ENCODE measurements at regions not wholly inside any gene's neighbourhood (a gene's known extent, or its start where the extent isn't known, plus 50 kb on each side); places are given as distances from the start of the nearest gene placed in this dataset.
A peak's percentile ranks its signal among the peaks of the same experiment; 100 is the strongest.

DNA sequence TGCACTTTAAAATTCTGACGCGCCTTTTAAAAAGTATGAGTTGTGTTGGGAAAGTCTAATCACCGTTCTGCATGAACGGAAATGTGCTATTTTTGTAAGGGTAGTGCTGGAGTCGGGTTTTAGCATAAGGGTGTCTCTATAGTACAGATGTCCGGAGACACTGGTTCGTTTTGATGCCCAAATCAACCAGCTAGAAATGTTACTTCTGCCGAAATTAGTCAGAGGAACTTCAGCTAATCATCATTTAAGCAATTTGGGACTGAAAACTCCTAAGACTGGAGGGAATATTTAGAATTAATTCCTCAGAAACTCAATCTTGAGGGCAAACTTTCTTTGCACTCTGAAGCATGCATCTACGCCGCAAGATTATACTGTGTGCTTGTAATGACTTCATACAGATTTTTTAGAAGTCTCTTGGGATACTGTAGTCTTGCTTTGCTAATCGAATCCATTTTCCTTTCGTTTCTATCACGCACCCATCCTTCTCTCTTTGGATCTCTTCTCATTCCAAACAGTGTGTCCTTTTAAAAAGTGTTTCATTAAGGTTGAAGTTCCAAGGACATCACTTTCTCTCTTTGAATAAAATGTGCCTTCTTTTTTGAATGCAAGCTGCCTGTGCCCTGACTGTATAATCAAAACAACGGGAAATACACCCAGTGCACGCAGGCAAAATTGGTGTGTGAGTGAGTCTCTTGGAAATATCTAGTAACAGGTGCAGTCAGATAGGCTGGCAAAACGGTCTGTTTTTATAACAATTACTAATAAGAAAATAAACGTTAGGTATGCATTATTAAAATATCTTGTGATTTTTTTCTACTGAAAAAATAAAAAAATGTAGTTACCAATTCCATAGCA lies 270.9 kb upstream of the TCF4 start (continued):
- no peak for TF ChIP-seq BHLHE40 (IDR thresholded peaks at IDR 0.05; ENCODE audit: low read depth, low read length)

- H4K8ac ChIP-seq (ENCODE audit: low read depth in 2 of 2, low read length in 2 of 2): no peak overlapping the region; a peak in 1 of 4 replicates
- H3K4me2 ChIP-seq (ENCODE audit: low read depth, low read length): no peak overlapping the region
- in situ Hi-C loops (cut with MboI; ENCODE audit: low sequenced_read_pairs) (loop anchor here (10.0 kb wide), 1 partner anchor 717 kb away; no protein-coding TSS in a partner anchor), intact Hi-C loops (cut with micrococcal nuclease) (no loop called here), dilution Hi-C loops (cut with HindIII; ENCODE audit: low sequenced_read_pairs, unreplicated experiment) (no loop called here)
- H3K56ac ChIP-seq (ENCODE audit: extremely low read depth, insufficient read depth, low read length): no peak overlapping the region
- H2BK20ac ChIP-seq (ENCODE audit: low read depth, low read length): peak overlapping the region; percentile 50; the same call in 1 of the 2 replicates
- no peaks in the 10 kb centered on the region for H3K79me1 ChIP-seq (ENCODE audit: low read depth in 1 of 2, low read length in 2 of 2)
- H3K36me3 ChIP-seq (ENCODE audit: control insufficient read depth, insufficient read depth, low read length): no peaks in the 10 kb centered on the region
- no peaks in the 10 kb centered on the region for H4K20me1 ChIP-seq (ENCODE audit: insufficient read depth, low read length)
- H3K4me3 ChIP-seq (ENCODE audit: insufficient read depth, low read depth, low read length): no peak overlapping the region
- H2BK120ac ChIP-seq (ENCODE audit: low read depth, low read length): no peak overlapping the region; the same call in 1 of the 2 replicates
- no peaks in the 10 kb centered on the region for H3K4me1 ChIP-seq (ENCODE audit: control insufficient read depth, insufficient read depth, low read length)
- no peak overlapping the region for H3K14ac ChIP-seq (replicated peaks; ENCODE audit: low read depth, low read length)
- peak overlapping the region; percentile 85 for H2AK5ac ChIP-seq (ENCODE audit: low read depth, low read length)
- H2AFZ ChIP-seq (replicated peaks; ENCODE audit: low read length, poor library complexity): peak overlapping the region; percentile 35
- no peak overlapping the region for H2BK5ac ChIP-seq (ENCODE audit: low read depth, low read length, poor library complexity, severe bottlenecking)
- ATAC-seq (ENCODE audit: low read depth): no peak
- H3K9ac ChIP-seq (ENCODE audit: low read depth, low read length): no peak overlapping the region
- TF ChIP-seq RAD21 (IDR thresholded peaks at IDR 0.05; ENCODE audit: low read length) (no peak), POLR2A (IDR thresholded peaks at IDR 0.05; ENCODE audit: low read depth, low read length) (no peak), RFX5 (IDR thresholded peaks at IDR 0.05; ENCODE audit: low read depth, low read length) (no peak), ELK1 (IDR thresholded peaks at IDR 0.05; ENCODE audit: borderline replicate concordance, low read depth, low read length) (no peak), FOS (IDR thresholded peaks at IDR 0.05; ENCODE audit: low read depth, low read length) (no peak), SMC3 (IDR thresholded peaks at IDR 0.05; ENCODE audit: low read depth, low read length) (no peak), NFE2L2 (IDR thresholded peaks at IDR 0.05; ENCODE audit: low read depth, low read length) (no peak), MAFK (IDR thresholded peaks at IDR 0.05; ENCODE audit: low read depth, low read length) (no peak), BHLHE40 (IDR thresholded peaks at IDR 0.05; ENCODE audit: low read depth, low read length) (no peak), MXI1 (IDR thresholded peaks at IDR 0.05; ENCODE audit: borderline replicate concordance, low read depth, low read length) (no peak)
- TF ChIP-seq, protein P1, sequence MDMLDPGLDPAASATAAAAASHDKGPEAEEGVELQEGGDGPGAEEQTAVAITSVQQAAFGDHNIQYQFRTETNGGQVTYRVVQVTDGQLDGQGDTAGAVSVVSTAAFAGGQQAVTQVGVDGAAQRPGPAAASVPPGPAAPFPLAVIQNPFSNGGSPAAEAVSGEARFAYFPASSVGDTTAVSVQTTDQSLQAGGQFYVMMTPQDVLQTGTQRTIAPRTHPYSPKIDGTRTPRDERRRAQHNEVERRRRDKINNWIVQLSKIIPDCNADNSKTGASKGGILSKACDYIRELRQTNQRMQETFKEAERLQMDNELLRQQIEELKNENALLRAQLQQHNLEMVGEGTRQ (IDR thresholded peaks at IDR 0.05; ENCODE audit: low read depth, low read length): no peak
- DNase-seq: no peak
- H3K4ac ChIP-seq (ENCODE audit: low read depth, low read length): no peak overlapping the region; the same call in 1 of the 2 replicates
- H2BK15ac ChIP-seq (ENCODE audit: low read depth, low read length): 0 out of 3 replicates have a peak overlapping the region, but pooled peaks have one; percentile 38
- H3K9me3 ChIP-seq (ENCODE audit: control insufficient read depth, insufficient read depth, low read length): no peaks in the 10 kb centered on the region
- no peak overlapping the region for H3K27ac ChIP-seq (ENCODE audit: insufficient read depth, low read length)
- CTCF ChIA-PET: interaction anchor here (0.6 kb wide), 1 partner anchor 13 kb away, joined by 4 read pairs; no protein-coding TSS in a partner anchor
- no peak overlapping the region for H4K5ac ChIP-seq (ENCODE audit: low read depth, low read length)
- H4K91ac ChIP-seq (ENCODE audit: insufficient read depth, low read depth, low read length): no peak overlapping the region; the same call in 1 of the 2 replicates
- no peak overlapping the region for H3K18ac ChIP-seq (ENCODE audit: low read depth, low read length)
- POLR2A ChIA-PET (ENCODE audit: unreplicated experiment): no interaction called here
- no peak overlapping the region for H2AK9ac ChIP-seq (replicated peaks; ENCODE audit: low read depth, low read length, poor library complexity)
- no peak overlapping the region for H3K23ac ChIP-seq (ENCODE audit: low read depth, low read length)
- no TSS peak for BruUV-seq (replicated peaks)
- peaks cover 10% of the 10 kb centered on the region; the same call in 1 of the 2 replicates for H3K9me1 ChIP-seq (ENCODE audit: insufficient read depth, low read length)
- 100% methylated on average over 2 of the region's 7 CpGs; no CpG with 5 or more reads in 1 of the 2 experiments for WGBS, 2 experiments (ENCODE audit: extremely low coverage in 2 of 2, insufficient read length in 1 of 2)
- H3K27me3 ChIP-seq (ENCODE audit: control insufficient read depth, insufficient read depth, low read length): no peaks in the 10 kb centered on the region
Observed at GRCh38 chr18:55857956-55858355, 270.0 kb upstream of the TCF4 start.

Data from IMR-90 (cell line).